Neural cell (in vitro differentiated cells): ENCODE measurements at regions not wholly inside any gene's neighbourhood (a gene's known extent, or its start where the extent isn't known, plus 50 kb on each side); places are given as distances from the start of the nearest gene placed in this dataset.

Experiments used
- H2AFZ ChIP-seq: fragments of 200-600, 300-800 bp; sonication (generic), shearing (Covaris generic); 2 replicates; pipeline ENCODE4 v1.6.0; 2014; ENCODE audit warnings: low read depth, mild to moderate bottlenecking, antibody characterized with exemption, low read length, moderate library complexity
- H3F3A ChIP-seq: fragments of 200-600 bp; shearing (Covaris generic); 2 replicates; pipeline ENCODE4 v1.6.1; 2016; ENCODE audit warnings: mild to moderate bottlenecking, moderate library complexity, mixed read lengths, antibody characterized with exemption, low read length; ENCODE audit not compliant: insufficient read depth, poor library complexity, severe bottlenecking
- H3K27ac ChIP-seq: fragments of 200-600, 300-800 bp; sonication (generic), shearing (Covaris generic); 2 replicates; pipeline ENCODE4 v1.5.1; 2014; ENCODE audit warnings: mild to moderate bottlenecking, low read length, moderate library complexity
- H3K27me3 ChIP-seq: fragments of 300-800, 200-600 bp; sonication (generic), shearing (Covaris generic); 2 replicates; pipeline ENCODE4 v1.6.0; 2014; ENCODE audit warnings: mild to moderate bottlenecking, low read depth, low read length, moderate library complexity; ENCODE audit not compliant: insufficient read depth
- H3K36me3 ChIP-seq: fragments of 300-800, 200-600 bp; sonication (generic), shearing (Covaris generic); 2 replicates; pipeline ENCODE4 v1.5.1; 2014; ENCODE audit warnings: mild to moderate bottlenecking, antibody characterized with exemption, low read length, moderate library complexity; ENCODE audit not compliant: insufficient read depth
- H3K4me2 ChIP-seq: fragments of 300-800, 200-600 bp; sonication (generic), shearing (Covaris generic); 2 replicates; pipeline ENCODE4 v1.6.0; 2014; ENCODE audit warnings: mild to moderate bottlenecking, low read length
- H3K4me3 ChIP-seq: fragments of 300-800, 200-600 bp; sonication (generic), shearing (Covaris generic); 2 replicates; pipeline ENCODE4 v1.5.1; 2014; ENCODE audit warnings: mild to moderate bottlenecking, low read length, moderate library complexity
- H3K79me2 ChIP-seq: fragments of 200-600 bp; shearing (Covaris generic); replicated peaks from 2 replicates; pipeline ENCODE4 v1.6.0; 2014; ENCODE audit warnings: mild to moderate bottlenecking, low read length, moderate library complexity; ENCODE audit not compliant: insufficient read depth
- H3K9ac ChIP-seq: fragments of 300-800, 200-600 bp; sonication (generic), shearing (Covaris generic); 2 replicates; pipeline ENCODE4 v1.6.1; 2016; ENCODE audit warnings: mild to moderate bottlenecking, low read length, mixed read lengths
- H3K9me2 ChIP-seq: fragments of 200-600 bp; shearing (Covaris generic); 2 replicates; pipeline ENCODE4 v1.6.1; 2016; ENCODE audit warnings: mild to moderate bottlenecking, low read length, mixed read lengths; ENCODE audit not compliant: insufficient read depth
- H3K9me3 ChIP-seq: fragments of 200-600, 300-800 bp; sonication (generic), shearing (Covaris generic); 2 replicates; pipeline ENCODE4 v1.6.1; 2016; ENCODE audit warnings: mild to moderate bottlenecking, mixed run types, low read length, moderate library complexity, mixed read lengths
- H4K20me1 ChIP-seq: fragments of 200-600 bp; shearing (Covaris generic); 2 replicates; pipeline ENCODE4 v1.6.1; 2016; ENCODE audit warnings: mild to moderate bottlenecking, mixed run types; ENCODE audit not compliant: insufficient read depth
- EP300 ChIP-seq: fragments of 450-650 bp; conservative IDR thresholded peaks from 2 replicates; pipeline ENCODE4 v1.6.1; 2014; ENCODE audit warnings: antibody characterized with exemption, mild to moderate bottlenecking, moderate library complexity; ENCODE audit not compliant: poor library complexity, severe bottlenecking
- EZH2 ChIP-seq: fragments of 200-600, 300-800 bp; shearing (Covaris generic), sonication (generic); IDR thresholded peaks from 2 replicates; pipeline ENCODE4 v1.6.1; 2014; ENCODE audit warnings: antibody characterized with exemption, low read length, borderline replicate concordance, mild to moderate bottlenecking; ENCODE audit not compliant: insufficient read depth, poor library complexity, severe bottlenecking
- MXI1 ChIP-seq: fragments of 450-650 bp; conservative IDR thresholded peaks from 2 replicates; pipeline ENCODE4 v1.6.1; 2014; ENCODE audit warnings: antibody characterized with exemption, mild to moderate bottlenecking; ENCODE audit not compliant: poor library complexity, severe bottlenecking
- POLR2AphosphoS5 ChIP-seq: IDR thresholded peaks from 2 replicates; pipeline ENCODE4 v1.6.1; 2012
- RAD21 ChIP-seq: fragments of 450-650 bp; conservative IDR thresholded peaks from 2 replicates; pipeline ENCODE4 v1.6.1; 2014; ENCODE audit warnings: antibody characterized with exemption, mild to moderate bottlenecking, moderate library complexity
- SMC3 ChIP-seq: fragments of 450-650 bp; conservative IDR thresholded peaks from 2 replicates; pipeline ENCODE4 v1.6.1; 2014; ENCODE audit warnings: antibody characterized with exemption, mild to moderate bottlenecking, moderate library complexity; ENCODE audit not compliant: poor library complexity
- TAF1 ChIP-seq: IDR thresholded peaks from 2 replicates; pipeline ENCODE4 v1.6.1; 2012; ENCODE audit warnings: low read depth
- TF ChIP-seq, protein P1 (sequence below): fragments of 450-650 bp; IDR thresholded peaks from 2 replicates; pipeline ENCODE4 v1.5.1; 2014; ENCODE audit warnings: antibody characterized with exemption, mild to moderate bottlenecking, moderate library complexity; ENCODE audit not compliant: poor library complexity, severe bottlenecking
- TF ChIP-seq, protein P2 (sequence below): IDR thresholded peaks from 2 replicates; pipeline ENCODE4 v1.6.1; 2012; ENCODE audit warnings: borderline replicate concordance

- H4K20me1 ChIP-seq = no peaks in the 10 kb centered on the region
- no peaks in the 10 kb centered on the region for H3K79me2 ChIP-seq
- no peak overlapping the region for H2AFZ ChIP-seq
- H3K36me3 ChIP-seq = no peaks in the 10 kb centered on the region
- no peaks in the 10 kb centered on the region for H3K27me3 ChIP-seq
- no peaks in the 10 kb centered on the region for H3F3A ChIP-seq
- no peaks in the 10 kb centered on the region for H3K9me2 ChIP-seq
- H3K4me2 ChIP-seq = no peak overlapping the region
- H3K9ac ChIP-seq = no peak overlapping the region
- H3K27ac ChIP-seq = no peak overlapping the region
- no peaks in the 10 kb centered on the region for H3K9me3 ChIP-seq
- H3K4me3 ChIP-seq = no peak overlapping the region
- TF ChIP-seq RAD21 = no peak
- no peak for TF ChIP-seq MXI1
- TF ChIP-seq, protein P1, sequence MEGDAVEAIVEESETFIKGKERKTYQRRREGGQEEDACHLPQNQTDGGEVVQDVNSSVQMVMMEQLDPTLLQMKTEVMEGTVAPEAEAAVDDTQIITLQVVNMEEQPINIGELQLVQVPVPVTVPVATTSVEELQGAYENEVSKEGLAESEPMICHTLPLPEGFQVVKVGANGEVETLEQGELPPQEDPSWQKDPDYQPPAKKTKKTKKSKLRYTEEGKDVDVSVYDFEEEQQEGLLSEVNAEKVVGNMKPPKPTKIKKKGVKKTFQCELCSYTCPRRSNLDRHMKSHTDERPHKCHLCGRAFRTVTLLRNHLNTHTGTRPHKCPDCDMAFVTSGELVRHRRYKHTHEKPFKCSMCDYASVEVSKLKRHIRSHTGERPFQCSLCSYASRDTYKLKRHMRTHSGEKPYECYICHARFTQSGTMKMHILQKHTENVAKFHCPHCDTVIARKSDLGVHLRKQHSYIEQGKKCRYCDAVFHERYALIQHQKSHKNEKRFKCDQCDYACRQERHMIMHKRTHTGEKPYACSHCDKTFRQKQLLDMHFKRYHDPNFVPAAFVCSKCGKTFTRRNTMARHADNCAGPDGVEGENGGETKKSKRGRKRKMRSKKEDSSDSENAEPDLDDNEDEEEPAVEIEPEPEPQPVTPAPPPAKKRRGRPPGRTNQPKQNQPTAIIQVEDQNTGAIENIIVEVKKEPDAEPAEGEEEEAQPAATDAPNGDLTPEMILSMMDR = no peak
- TF ChIP-seq SMC3 = no peak
- TF ChIP-seq EP300 = no peak
- no peak for TF ChIP-seq TAF1
- TF ChIP-seq EZH2 = no peak
- TF ChIP-seq, protein P2, sequence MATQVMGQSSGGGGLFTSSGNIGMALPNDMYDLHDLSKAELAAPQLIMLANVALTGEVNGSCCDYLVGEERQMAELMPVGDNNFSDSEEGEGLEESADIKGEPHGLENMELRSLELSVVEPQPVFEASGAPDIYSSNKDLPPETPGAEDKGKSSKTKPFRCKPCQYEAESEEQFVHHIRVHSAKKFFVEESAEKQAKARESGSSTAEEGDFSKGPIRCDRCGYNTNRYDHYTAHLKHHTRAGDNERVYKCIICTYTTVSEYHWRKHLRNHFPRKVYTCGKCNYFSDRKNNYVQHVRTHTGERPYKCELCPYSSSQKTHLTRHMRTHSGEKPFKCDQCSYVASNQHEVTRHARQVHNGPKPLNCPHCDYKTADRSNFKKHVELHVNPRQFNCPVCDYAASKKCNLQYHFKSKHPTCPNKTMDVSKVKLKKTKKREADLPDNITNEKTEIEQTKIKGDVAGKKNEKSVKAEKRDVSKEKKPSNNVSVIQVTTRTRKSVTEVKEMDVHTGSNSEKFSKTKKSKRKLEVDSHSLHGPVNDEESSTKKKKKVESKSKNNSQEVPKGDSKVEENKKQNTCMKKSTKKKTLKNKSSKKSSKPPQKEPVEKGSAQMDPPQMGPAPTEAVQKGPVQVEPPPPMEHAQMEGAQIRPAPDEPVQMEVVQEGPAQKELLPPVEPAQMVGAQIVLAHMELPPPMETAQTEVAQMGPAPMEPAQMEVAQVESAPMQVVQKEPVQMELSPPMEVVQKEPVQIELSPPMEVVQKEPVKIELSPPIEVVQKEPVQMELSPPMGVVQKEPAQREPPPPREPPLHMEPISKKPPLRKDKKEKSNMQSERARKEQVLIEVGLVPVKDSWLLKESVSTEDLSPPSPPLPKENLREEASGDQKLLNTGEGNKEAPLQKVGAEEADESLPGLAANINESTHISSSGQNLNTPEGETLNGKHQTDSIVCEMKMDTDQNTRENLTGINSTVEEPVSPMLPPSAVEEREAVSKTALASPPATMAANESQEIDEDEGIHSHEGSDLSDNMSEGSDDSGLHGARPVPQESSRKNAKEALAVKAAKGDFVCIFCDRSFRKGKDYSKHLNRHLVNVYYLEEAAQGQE = no peak
- no peak for TF ChIP-seq POLR2AphosphoS5
Observed at GRCh38 chrX:88202149-88202548, 544.9 kb upstream of the CPXCR1 start.

DNA sequence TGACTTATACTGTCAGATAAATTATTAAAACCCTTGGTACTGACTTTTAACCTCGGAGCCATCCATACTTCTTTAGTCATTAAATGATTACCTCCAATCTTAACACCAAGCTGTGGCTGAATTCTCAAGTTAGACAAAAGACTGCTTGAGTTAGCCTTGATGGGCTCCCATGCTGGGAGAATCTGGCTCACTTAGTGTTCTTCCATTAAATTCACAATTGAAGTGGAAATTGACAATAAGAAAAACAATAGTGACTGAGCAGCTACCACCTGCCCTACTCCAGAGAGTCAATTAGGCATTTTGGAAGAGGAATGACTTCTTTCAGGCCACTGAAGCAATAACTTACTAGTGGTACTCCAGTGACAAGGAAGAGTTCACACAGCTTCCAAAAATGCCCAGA lies 503.0 kb upstream of the CPXCR1 start:
- Histone ChIP-seq H3K27me3 (no peaks in the 10 kb centered on the region), H4K20me1 (no peaks in the 10 kb centered on the region), H3K79me2 (no peaks in the 10 kb centered on the region), H3K27ac (no peak overlapping the region), H2AFZ (no peak overlapping the region), H3F3A (no peaks in the 10 kb centered on the region), H3K9ac (no peak overlapping the region), H3K4me2 (no peak overlapping the region), H3K9me2 (no peaks in the 10 kb centered on the region), H3K9me3 (no peaks in the 10 kb centered on the region), H3K4me3 (no peak overlapping the region), H3K36me3 (no peaks in the 10 kb centered on the region)
- TF ChIP-seq, protein P2 = no peak
- TF ChIP-seq EP300 = no peak
- TF ChIP-seq RAD21 = no peak
- no peak for TF ChIP-seq MXI1
- TF ChIP-seq EZH2 = no peak
- no peak for TF ChIP-seq POLR2AphosphoS5
- TF ChIP-seq TAF1 = no peak
